ENCODE measurements at regions not wholly inside any gene's neighbourhood (a gene's known extent, or its start where the extent isn't known, plus 50 kb on each side); places are given as distances from the start of the nearest gene placed in this dataset.

DNA sequence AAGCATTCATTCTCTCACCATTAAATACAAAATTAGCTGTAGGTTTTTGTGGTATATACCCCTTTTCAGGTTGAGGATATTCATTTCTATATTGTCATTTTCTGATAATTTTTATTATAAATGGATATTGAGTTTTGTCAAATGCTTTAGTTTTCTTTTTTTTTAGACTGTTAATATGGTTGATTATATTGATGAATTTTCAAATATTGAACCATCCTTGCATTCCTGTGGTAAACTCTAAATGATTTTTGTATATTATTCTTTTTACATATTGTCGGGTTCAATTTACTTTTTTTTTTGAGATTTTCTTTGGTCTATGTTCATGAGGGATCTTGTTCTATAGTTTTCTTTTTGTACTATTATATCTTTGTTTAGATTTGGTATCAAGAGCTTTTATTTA, 165.1 kb downstream of the GPAT3 start:
- no peak for FAIRE-seq
- no peak for DNase-seq (ENCODE audit: insufficient read length, low spot score)

GRCh38 chr4:83699358-83699757, 163.4 kb downstream of the GPAT3 start:
- DNase-seq (ENCODE audit: insufficient read length, low spot score): no peak
- no peak for FAIRE-seq

GRCh38 chr4:83692028-83692427, 156.1 kb downstream of the GPAT3 start:
- no peak for FAIRE-seq
- DNase-seq (ENCODE audit: insufficient read length, low spot score): no peak

- FAIRE-seq: no peak
- DNase-seq (ENCODE audit: insufficient read length, low spot score): peak; percentile 2
These were observed 150.3 kb downstream of the GPAT3 start for GRCh38 chr4:83686166-83686565.

DNA sequence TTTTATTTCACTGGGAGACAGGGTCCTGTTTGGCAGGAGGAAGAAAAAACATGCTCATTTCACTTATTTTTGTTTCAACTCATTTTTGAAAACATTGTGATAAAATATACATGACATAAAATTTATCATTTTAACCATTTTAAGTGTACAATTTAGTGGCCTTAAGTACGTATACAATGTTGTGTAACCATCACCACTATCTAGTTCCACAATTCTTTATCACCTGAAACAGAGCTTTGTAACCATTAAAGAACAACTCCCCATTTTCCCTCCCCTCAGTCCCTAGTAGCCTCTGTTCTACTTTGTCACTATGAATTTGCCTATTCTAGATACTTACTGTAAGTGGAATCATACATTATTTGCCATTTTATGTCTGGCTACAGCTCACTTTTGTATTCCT, 143.8 kb downstream of the GPAT3 start:
- FAIRE-seq (no peak), DNase-seq (ENCODE audit: insufficient read length, low spot score) (no peak)

- DNase-seq (ENCODE audit: insufficient read length, low spot score) (no peak), FAIRE-seq (no peak)
These were observed 143.3 kb downstream of the GPAT3 start for GRCh38 chr4:83679254-83679653.

DNA sequence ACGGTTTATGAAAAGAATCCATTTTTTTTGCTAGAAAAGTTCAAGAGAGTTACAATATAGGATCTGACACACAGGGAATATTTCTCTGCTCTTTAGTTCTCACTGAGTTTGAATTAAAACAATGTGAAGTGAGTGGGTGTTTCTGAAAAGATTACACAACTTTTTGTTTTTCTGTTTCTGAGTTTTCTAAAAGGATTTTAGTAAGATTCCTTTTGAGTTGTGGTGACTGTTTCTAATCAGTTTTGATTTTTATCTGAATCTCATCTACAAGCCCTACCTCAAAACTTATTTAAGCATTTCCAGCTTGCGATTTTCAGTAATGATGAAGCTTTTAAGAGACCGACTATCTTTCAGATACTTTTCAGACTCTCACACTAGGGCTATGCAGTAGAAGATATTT, 141.7 kb downstream of the GPAT3 start:
- DNase-seq (ENCODE audit: insufficient read length, low spot score) (no peak), FAIRE-seq (no peak)

DNA sequence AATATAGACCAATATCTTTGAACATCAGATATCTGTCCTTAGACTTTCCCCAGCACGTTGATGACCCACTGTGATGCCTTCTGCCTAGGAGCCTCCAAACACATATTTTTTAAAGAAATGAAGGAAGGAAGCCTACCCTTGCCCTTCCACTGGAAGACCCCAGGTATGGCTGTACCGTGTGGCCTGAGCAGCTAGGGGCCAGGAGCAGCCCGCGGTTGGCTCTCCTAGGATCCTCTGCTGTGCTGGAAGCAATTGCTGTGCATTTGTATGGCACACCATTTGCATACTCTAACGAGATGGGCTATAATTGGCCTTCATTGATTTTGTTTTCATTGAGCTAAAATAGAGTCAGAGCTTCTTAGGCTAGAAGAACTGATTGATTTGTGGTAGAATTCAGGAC, 128.8 kb downstream of the GPAT3 start:
- no peak for FAIRE-seq
- DNase-seq (ENCODE audit: insufficient read length, low spot score): no peak

- no peak for DNase-seq (ENCODE audit: insufficient read length, low spot score)
- no peak for FAIRE-seq
These were observed 128.2 kb downstream of the GPAT3 start for GRCh38 chr4:83664071-83664470.

DNA sequence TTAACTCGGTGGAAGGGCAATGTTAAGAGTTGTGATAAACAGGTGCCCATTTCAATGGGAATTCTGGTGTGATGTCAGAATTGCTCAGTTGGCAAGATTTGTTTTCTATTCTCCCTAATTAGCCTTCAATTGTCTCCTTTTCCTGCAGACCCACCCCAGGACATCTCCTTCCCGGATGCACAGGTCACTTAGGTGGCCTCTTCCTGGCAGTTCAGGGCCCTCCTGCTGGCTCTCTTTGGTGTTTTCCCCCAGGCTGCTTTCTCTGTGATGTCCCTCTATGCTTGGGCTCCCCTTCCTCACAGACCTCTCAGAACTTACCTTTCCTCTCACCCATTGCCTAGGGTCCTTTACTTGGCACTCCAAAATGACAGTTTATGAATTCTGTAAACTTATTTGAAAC, 126.3 kb downstream of the GPAT3 start:
- DNase-seq (ENCODE audit: insufficient read length, low spot score) (no peak), FAIRE-seq (no peak)

GRCh38 chr4:83661359-83661758, 125.5 kb downstream of the GPAT3 start:
- DNase-seq (ENCODE audit: insufficient read length, low spot score) (no peak), FAIRE-seq (no peak)

DNA sequence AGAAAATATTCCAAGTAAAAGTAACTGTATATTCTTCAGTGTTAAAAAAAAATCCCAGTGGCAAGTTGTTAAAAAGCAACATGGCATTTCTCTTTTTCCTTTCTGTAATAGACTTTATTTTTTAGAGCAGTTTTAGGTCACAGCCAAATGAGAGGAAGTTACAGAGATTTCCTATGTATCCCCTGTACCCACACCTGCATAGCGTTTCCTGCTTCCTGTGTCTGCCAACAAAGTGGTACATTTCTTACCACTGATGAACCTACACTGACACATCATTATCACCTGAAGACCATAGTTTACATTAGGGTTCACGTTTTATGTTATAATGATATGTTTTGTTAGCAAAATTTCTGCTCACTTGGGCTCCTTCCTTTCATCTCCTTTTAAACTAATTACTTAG, 124.7 kb downstream of the GPAT3 start:
- DNase-seq (ENCODE audit: insufficient read length, low spot score) (no peak), FAIRE-seq (no peak)

- FAIRE-seq: no peak
These were observed 122.9 kb downstream of the GPAT3 start for GRCh38 chr4:83658806-83659205.

DNA sequence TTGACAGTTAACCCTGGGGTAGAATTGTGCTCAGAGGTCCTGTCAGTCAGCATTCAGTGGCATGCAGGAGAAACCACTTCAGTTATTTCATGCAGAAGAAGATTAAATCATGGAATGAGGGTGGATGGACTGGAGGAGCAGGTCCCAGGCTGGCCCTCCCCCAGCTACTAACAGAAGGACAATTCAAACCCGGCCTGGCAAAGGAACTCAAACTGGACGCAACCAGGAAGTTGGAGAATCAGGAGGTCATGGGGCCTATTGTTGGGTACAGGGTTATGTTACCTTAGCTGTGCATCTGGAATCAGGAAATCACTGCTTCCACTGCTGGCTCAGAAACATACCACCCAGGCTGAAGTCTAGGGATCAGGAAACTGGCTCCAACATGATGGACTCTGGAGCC, 121.4 kb downstream of the GPAT3 start:
- DNase-seq (ENCODE audit: insufficient read length, low spot score) (no peak), FAIRE-seq (no peak)

More at GRCh38 chr4:83658806-83659205, 122.9 kb downstream of the GPAT3 start:
- DNase-seq (ENCODE audit: insufficient read length, low spot score): no peak

Data from HTR-8/SVneo (cell line).